Body of pancreas (tissue), 4 donors: ENCODE measurements at regions not wholly inside any gene's neighbourhood (a gene's known extent, or its start where the extent isn't known, plus 50 kb on each side); places are given as distances from the start of the nearest gene placed in this dataset.

Experiments
- POLR2A ChIP-seq, 3 donors: fragments of 450-650 bp; IDR thresholded peaks; one replicate each; pipeline ENCODE4 v1.6.1; 2016; ENCODE audit warnings: antibody characterized with exemption in 3 of 3, mild to moderate bottlenecking in 2 of 3
- TF ChIP-seq, protein P1 (sequence below), 7 experiments: fragments of 450-650 bp in 4 of 7; fragments of 200-600 bp in 3 of 7; sonication (generic) in 3 of 7; IDR thresholded peaks; one replicate each; pipeline ENCODE4 v1.5.1; 2016 to 2019; ENCODE audit warnings: antibody characterized with exemption in 7 of 7

DNA sequence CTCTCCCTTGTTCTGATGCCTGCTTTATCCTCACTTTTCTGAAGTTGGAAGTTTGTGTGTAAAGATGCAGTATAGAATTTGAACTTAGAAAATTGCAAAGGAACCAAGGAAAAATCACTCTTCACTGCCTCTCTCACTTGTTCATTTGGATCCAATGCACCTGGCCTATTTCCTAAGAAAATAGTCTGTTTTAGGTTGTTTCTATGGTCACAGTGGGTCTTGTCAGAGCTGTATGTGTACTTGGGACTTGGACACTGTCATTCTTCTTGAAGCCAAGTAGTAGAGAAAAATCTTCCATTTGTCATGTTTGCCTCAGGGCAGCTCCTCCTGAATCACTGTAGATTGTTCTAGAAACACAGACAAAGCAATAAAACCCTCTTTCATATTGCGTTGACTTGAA lies 80.3 kb upstream of the SESTD1 start:
- TF ChIP-seq, protein P1, sequence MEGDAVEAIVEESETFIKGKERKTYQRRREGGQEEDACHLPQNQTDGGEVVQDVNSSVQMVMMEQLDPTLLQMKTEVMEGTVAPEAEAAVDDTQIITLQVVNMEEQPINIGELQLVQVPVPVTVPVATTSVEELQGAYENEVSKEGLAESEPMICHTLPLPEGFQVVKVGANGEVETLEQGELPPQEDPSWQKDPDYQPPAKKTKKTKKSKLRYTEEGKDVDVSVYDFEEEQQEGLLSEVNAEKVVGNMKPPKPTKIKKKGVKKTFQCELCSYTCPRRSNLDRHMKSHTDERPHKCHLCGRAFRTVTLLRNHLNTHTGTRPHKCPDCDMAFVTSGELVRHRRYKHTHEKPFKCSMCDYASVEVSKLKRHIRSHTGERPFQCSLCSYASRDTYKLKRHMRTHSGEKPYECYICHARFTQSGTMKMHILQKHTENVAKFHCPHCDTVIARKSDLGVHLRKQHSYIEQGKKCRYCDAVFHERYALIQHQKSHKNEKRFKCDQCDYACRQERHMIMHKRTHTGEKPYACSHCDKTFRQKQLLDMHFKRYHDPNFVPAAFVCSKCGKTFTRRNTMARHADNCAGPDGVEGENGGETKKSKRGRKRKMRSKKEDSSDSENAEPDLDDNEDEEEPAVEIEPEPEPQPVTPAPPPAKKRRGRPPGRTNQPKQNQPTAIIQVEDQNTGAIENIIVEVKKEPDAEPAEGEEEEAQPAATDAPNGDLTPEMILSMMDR (IDR thresholded peaks at IDR 0.05): no peak
- no peak for TF ChIP-seq POLR2A (IDR thresholded peaks at IDR 0.05)
